ENCODE measurements at regions not wholly inside any gene's neighbourhood (a gene's known extent, or its start where the extent isn't known, plus 50 kb on each side); places are given as distances from the start of the nearest gene placed in this dataset.

GRCh38 chr9:108016446-108016845 is 526.9 kb upstream of the KLF4 start:
- TF ChIP-seq, protein P1, sequence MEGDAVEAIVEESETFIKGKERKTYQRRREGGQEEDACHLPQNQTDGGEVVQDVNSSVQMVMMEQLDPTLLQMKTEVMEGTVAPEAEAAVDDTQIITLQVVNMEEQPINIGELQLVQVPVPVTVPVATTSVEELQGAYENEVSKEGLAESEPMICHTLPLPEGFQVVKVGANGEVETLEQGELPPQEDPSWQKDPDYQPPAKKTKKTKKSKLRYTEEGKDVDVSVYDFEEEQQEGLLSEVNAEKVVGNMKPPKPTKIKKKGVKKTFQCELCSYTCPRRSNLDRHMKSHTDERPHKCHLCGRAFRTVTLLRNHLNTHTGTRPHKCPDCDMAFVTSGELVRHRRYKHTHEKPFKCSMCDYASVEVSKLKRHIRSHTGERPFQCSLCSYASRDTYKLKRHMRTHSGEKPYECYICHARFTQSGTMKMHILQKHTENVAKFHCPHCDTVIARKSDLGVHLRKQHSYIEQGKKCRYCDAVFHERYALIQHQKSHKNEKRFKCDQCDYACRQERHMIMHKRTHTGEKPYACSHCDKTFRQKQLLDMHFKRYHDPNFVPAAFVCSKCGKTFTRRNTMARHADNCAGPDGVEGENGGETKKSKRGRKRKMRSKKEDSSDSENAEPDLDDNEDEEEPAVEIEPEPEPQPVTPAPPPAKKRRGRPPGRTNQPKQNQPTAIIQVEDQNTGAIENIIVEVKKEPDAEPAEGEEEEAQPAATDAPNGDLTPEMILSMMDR (IDR thresholded peaks at IDR 0.05), result no peak
- no peak for TF ChIP-seq EP300 (IDR thresholded peaks at IDR 0.05)
